SHP77 (cell line): ENCODE measurements at regions not wholly inside any gene's neighbourhood (a gene's known extent, or its start where the extent isn't known, plus 50 kb on each side); places are given as distances from the start of the nearest gene placed in this dataset.

Source experiments
- DNase-seq, 2 experiments: peaks; one replicate each; lab custom pipeline; 2025; lab: John Stamatoyannopoulos, UW

DNA sequence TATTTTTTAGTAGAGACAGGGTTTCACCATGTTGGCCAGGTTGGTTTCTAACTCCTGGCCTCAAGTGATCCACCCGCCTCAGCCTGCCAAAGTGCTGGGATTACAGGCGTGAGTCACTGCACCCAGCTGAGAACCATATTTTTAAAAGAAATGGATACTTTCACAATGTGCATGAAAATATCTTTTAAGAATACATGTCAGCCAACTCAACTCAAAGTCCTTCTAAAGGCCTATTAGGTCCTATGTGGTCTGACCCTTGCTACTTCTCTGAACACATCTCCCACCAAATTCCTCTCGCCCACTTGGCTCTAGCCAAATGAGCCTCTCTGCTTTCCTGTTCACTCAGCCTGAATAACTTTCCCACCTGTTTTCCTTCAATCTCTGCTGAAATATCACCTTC lies 119.6 kb downstream of the MTX2 start:
- no peak for DNase-seq

DNA sequence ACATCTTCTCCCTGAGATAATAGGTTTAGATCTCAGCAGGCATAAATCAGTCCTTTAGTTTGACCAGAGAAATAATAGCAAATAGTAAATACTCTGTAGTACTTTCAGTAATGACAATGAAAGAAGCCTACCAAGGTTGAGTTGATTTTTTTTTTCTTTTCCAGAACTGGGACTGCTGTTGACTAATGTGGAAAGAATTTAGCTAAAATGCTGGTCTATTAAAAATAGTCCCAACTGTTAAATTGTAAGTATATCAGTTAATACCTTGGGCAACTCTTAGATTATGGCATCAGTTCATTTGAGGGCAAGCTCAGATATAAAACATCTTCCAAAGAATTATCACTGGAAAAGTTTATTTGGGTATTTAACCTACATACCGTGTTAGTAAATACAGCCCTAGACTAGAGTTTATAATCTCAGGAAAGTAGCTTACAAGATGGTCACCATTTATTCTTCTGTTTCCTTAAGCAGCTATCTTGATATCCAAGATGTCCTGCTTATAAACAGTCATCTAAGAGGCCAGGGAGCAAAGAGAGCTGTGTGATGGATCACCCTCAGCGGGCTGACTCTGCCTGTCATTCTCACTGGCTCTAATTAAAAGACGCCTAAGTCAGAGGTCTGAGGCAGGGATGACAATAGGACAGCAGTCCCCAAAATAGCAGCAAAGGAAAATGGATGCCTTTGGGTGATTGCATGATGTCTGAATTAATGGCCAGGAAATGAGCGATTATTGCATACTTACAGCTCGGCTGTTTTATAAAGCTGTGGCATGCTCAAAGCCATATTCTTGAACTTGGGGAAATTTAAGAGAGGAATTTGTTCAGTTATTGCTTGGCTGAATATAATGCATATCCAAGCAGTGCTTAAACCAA lies 121.3 kb downstream of the MTX2 start:
- DNase-seq = no peak

DNA sequence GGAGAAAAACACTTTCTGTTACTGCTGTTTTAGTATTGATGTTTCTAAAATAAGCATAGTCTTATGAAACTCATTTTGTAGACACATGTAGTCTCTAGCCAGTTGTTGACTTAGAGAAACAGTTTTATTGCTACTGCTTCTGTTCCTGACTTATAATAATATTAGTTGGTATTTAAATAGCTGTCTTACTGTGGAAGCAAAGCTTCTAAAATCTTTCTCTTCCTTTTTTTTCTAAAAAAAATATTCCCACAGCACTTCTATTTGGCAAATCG lies 121.8 kb downstream of the MTX2 start:
- DNase-seq = no peak

DNA sequence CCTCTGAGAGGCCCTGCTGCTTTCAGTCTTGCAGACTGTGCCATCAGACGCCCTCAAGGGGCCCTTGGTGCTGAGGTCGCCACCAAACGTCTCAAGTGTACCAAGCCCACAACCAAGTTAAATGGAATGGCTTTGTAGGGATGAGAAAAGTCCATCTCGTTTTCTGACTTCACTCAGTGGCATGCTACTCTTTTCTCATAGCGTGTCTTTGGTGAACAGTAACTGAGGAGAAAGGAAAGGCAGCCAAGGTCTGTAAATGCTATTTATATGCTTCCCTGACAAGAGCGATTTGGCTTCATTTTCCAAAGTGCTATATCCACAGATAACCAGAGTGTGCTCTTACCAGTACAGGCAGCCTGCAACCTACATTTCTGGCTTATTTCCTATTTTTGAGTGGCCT lies 123.0 kb downstream of the MTX2 start:
- DNase-seq = no peak

DNA sequence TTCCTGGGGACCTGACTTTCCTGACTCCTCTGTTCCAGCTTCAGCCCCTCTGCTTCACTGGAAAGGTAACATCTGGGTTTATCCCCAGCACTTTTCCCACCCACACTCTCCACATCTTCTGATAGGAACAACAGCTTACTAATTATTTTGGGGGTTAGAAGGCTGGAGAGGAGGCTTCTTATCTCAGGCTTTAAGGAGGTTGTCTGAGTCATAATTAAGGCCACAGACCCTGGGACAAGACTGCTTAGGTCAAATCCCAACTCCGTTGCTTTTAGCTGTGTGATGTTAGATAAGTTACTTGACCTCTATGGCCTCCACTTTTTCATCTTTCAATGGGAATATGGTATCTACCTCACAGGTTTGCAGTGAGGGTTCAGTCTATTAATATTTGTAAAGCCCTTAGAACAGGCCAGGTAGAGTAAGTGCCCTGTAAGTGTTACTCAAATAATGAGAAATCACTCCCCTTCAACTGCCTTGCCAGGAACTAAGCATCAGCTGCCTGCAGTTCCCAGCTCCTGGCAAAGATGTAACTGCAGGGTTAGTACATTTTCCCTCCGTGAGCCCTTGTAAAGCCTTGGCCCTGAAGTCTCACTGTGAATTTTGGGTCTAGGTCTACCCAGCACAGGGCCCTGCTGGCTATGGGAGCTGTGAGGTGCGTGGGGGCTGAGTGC lies 123.6 kb downstream of the MTX2 start:
- no peak for DNase-seq

DNA sequence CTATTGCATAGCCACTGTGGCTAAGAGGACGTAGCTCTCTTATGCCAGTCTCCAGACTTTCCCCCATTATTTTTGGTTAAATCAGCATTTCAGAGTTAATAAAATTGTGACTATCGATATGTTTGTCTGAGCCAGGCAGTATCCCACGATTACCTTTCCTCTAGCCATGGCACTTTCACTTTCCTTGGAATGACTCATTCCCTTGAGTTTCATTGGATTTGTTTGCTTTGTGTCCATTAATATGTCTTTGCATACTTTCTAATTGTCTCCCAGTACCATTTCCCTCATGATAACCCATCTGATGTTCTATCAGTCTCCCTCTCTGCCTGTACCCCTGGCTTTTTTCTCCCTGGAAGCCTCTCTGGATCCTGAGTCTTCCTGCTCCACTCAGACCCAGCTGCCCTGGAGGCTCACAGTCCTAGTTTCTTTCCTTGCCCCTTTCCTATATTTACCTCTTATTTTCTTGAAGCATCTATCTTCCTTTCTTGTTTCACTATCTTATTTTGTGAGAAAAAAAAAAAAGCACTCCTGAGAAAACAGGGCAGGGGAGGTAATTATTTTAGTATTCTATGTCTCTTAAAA lies 126.1 kb downstream of the MTX2 start:
- no peak for DNase-seq

DNA sequence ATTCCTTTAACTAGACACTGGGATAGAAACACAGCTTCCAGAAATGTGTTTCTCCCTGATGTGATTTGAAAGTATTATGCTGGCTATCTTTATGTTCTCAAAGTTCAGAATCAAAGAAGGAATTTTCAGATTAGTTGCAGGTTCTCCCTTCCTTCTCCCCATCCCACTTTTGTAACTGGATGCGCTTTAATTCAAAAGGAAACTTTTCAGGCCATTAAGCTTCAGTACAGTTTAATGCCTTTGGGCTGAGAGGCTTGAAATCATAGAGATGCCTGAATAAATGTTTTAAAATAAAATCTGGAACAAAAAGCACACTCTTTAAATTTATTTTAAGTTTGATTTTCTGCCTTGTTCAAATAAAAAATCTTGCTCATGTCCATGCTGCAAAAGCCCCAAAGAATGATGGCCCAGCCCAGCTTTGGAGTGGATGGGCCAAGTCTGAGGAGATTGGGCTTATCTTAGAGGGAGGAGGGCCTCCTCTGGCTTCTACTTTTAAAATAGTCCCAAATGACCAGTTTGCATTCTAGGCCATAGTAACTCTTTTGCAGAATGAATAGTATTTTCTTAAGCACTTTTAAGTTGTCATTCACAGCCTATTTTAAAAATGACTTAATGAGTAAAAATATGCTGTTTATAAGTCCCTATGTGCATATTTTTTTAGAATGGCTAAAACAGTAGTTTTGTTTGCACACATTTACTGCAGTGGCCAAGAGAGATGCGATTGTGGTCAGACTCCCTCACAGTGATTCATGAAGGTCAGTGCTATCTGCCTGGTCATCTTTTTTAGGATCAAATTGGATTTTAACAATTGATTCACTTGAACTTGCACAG lies 129.2 kb downstream of the MTX2 start:
- DNase-seq = no peak

DNA sequence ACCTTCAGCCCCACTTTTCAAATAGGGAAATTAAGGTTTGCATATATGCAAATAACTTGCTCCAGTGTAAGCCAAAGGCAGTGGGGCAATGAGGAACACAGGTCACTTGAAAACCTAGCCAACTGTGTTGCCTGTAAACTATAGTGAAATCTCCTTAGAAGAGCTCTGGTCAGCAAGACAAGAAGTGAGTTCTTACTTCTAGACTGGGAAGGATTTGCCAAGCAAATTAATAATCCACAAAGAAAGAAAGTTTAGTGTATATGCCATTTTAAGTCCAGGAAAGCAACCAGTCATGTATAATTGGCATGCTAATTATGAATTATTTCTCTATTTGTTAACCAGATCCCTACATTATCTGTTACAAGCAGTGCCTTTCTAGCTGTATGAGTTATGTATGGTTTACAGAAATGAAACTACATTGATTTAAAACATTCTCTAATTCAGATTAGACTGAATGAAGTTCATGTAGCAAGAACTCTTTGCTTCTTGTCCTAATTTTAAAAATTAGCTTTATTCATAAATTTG lies 129.9 kb downstream of the MTX2 start:
- DNase-seq = no peak

DNA sequence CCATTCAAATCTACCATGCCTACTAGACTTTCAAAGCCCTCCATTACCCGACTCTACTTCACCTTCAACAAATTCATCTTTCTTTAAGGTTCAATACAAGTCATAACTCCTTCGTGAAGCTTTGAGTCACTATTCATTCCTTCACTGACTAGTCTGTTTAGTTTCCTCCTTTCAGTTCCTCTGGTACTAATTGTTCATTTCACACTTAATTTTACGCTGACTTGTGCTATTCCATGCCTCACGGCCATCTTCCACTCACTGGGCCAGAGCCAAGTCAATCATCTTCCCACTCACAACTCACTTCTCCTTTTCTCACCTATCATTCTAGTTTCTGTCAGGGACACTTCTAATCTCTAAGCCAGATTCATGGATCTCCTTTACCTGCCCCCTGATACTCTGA lies 136.2 kb downstream of the MTX2 start:
- DNase-seq = no peak

DNA sequence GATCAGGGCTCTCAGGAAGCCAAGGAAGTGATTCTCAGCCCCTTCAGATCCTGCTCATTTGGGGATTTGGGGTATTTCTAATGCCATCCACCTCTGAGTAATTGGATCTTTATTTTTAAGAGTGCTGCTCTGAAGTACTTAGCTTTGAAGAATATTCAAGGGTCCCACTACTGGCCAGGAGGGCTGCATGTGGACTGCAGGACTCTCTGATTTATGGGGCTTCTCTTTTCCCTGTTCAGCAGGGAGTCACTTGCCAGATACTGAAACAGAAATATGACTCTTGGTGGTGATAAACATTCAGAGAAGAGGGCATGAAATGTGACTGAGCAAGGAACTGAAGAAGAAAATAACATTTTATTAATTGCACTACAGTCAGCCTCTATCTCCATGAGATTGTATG lies 138.5 kb downstream of the MTX2 start:
- no peak for DNase-seq

DNA sequence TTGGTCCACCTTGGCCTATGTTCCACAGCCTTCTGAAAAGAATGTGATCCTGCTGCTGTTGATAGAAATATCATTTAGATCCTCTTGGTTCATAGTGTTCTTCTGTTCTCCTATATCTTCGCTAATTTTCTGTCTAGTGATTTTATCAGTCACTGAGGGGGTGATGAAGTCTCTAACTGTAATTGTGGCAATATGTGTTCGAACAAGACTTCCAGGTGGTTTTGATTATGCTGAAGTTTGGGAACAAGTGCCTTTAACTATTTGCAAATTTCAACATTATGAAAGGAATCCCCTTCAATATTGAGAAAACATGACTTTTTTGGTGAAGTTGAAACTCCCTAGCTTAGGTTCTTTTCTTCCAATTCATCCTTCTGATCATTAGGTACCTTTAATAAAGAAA lies 140.4 kb downstream of the MTX2 start:
- no peak for DNase-seq

DNA sequence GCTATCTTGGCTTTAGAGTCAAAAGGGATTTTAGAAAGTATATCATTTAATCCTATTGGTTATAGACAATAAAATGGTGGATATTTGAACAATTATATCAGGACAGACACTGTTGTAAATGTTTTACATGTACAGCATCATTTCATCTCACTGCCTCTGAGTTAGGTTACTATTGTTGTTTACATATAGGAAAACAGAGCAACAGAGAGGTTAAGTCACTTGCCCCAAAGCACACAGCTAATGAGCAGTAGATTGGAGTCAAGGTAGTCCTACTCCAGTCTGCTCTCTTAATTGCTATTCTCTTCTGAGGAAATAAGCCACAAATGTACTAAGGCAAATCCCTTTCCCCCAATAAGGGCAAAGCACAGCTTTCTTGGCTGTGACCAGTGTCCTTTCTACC lies 142.9 kb downstream of the MTX2 start:
- DNase-seq = no peak

DNA sequence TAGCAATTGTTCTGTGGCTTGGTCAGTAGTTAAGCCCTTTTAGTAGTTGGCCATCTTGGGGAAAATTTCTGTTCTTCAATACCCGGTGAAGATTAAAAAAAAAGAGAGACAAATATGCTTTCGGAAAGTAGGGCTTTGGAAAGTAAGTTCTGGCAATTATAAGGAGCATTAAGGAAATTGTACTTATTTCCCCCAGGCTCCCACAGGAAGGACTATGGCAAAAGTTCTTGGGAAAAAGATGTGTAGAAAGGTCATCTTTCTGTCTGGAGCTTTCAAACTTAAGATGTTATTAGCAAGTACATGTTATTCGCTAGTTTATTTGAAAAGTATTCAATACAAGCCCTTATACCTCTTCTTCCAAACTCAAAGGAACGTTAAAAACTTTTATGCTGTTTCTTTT lies 144.5 kb downstream of the MTX2 start:
- no peak for DNase-seq

DNA sequence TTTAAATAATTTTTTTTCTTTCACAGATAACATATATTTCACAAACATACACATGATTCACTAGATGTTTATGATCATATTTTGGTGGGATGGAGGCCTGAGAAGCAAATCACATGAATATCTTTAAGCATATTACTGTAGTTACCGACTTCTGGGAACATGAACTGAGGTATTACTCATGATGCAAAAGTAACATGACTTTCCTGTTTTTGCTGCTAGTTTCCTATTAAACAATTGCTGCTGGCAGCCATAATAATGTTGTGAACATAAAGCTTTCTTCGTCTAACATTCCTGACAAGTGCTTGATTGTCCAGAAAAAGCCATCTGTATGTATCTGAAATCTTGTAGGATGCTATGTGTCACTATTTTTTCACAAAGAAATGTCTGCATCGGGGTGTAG lies 145.4 kb downstream of the MTX2 start:
- no peak for DNase-seq

DNA sequence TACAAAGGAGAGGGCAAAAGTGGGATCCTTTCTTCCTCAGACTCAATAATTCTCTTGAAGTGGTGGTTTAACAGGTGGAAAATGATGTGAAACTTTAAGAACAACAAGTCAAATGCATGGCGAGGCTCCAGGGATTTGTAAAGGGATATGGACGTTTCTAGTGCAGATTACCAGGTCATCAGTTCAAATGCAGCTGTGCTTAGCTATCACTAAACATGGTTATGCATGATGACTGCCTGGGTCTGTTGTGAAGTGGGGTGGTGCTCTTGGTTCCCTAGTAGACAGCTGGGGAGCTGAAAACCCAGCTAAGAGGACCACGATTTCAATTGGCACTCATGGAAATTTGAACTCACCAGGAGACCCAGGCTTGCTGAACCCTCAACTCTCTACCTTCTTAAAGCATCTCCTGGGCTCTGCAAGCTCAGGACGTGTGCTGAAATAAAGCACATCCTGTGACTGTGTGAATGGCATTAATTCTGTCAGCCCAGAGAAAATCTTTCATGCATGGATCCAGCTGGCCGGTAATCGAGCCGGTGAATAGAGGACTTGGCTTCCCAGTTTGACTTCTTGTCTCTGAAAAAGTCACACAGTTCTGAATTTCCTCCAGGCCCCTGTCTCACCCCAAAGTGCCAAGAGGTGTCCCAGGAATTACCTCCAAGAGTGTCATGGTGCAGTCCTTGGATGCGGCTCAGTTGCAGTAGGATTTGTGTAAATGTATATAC lies 146.1 kb downstream of the MTX2 start:
- no peak for DNase-seq

DNA sequence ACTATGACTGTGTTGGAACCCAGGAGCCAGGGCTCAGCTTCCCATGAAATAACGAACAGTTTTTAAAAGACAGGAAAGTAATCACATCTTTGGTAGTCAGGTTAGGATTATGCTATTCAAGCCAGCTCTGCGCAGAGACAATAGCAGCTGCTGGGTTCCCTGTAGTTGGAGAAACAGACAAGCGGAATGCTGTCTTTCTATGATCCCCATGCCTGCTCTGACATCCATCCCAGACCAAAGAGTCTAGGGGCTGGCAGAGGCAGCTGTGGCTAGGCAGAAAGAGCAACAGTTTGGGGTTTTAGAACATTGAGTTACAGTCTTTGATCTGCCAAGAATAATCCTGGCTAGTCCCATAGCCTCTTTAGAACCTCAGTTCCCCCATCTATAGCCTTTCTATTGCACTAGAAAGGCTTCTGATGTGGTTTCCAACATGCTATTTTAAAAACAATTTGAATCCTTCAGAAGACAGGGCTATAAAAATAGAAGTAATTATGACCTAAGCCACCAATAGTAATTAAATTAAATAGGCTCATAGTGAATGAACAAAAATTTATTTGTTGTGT lies 146.8 kb downstream of the MTX2 start:
- no peak for DNase-seq

DNA sequence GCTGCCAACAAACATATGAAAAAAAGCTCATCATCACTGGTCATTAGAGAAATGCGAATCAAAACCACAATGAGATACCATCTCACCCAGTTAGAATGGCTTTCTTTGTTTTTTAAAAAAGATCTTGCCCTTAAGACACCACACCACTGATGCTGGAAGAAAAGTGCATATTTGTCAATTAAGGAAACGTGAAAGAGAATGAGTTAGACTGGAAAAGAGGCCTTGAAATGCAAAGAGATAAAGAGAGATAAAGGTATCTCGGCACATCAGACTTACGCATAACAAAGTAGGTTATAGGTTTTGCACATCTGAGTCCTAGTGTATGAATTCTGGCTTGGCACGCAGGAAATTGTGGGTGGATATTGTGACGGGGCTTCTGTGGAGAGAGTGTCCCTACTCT lies 149.5 kb downstream of the MTX2 start:
- no peak for DNase-seq

DNA sequence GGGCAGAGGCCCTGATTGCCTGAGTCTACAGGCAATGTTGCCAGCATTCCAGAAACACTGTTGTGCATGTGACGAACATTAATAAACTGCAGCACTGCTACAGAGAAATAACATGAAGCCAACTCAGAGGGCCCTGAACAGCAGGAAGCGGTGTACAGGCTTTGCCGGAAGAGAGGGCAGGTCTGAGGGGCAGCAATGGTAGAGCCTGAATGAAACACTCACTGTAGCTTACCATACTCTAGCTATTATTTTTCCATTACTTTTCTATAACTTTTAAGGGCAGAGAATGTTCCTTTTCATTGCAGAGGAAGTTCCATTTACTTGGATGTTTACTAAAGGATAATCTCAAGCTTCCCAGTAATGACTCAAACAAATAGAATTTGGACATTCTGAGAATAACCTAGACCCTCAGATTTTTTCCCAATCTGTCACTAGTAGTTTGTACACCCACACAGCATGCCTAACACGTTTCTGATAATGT lies 150.4 kb downstream of the MTX2 start:
- no peak for DNase-seq

DNA sequence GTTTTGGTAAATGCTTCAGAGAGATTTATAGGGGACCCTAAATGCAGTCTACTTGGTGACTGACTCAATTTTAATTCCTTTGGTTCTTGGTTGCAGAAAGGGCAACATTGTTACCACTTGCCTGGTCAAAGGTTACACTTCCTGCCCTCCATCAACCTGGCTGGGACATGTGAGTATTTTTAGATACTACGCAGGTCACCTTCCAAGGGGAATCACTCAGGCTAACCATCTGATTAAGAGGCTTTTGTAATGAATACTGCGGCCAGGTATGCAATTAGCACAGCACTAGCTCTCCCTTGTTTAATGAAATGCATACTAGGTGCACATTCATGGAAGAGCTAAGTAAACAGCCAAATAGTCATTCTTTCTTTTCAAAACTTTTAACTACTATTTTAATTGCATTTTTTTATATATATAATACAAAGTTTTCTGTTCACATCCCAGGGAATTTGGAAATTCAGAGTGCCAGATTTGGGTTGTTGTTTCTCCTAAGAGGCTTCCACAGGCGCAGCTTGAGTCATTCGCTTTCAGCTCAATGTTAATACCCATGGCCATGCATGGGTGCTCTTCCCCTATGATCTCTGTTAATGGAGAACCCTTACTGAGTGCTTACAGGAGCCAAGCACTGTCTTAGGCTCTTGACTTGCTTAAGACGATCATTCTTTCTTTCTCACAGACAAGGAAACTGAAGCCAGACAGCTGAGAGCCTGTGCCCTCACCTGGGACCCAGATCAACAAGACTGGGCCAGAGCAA lies 152.2 kb downstream of the MTX2 start:
- no peak for DNase-seq

DNA sequence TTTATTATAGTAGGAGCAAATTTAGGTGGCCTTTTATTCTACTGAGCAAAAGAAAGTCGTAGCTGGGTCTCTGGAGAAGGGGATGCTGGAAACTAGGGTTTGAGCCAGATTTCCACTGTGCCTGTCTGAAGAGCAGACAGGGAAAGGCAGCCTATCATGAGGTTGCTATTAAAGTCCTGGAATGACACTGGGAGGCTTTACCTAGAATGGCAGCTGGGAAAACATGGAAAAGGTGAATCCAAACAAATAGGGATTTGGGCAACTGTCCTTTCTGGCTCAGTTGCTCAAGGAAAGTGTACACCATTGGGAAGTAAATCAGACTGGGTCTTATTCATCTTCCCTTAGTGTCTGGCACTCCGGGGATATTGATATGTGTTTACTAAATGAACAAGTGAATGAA lies 154.6 kb downstream of the MTX2 start:
- DNase-seq = peak in 1 of 2 experiments; percentile 20

DNA sequence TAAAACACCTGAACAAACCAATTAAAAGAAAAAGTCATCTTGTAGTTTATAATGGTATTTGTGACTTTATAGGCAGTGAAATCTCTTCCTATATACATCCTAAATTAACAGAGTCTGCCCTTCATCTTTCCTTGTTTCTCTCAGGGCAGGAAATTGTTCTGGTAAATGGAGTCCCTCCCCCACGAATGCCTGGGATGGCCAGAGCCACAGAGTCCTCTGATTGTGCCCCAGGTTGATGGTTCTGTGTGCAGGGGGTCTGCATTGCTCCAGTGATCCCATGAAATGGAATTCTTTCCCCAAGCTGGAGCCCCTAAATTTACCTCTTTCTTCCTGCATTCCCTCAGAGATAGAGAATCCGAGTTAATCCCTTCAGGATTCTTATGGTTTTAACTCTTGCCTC lies 155.5 kb downstream of the MTX2 start:
- no peak for DNase-seq
